Hematopoietic multipotent progenitor cell treated with erythropoietin and hydrocortisone succinate and interleukin-3 and kit ligand, for 6 days (in vitro differentiated cells): ENCODE measurements at regions not wholly inside any gene's neighbourhood (a gene's known extent, or its start where the extent isn't known, plus 50 kb on each side); places are given as distances from the start of the nearest gene placed in this dataset.
"Not testable (repeated sequence)": the region's sequence is repeated elsewhere in the genome, so short reads cannot be mapped to it uniquely, and the experiment has no call there.

ENCODE experiments used
- DNase-seq: peaks from one replicate; pipeline ENCODE4 v3.0.0-alpha.2; 2015

DNA sequence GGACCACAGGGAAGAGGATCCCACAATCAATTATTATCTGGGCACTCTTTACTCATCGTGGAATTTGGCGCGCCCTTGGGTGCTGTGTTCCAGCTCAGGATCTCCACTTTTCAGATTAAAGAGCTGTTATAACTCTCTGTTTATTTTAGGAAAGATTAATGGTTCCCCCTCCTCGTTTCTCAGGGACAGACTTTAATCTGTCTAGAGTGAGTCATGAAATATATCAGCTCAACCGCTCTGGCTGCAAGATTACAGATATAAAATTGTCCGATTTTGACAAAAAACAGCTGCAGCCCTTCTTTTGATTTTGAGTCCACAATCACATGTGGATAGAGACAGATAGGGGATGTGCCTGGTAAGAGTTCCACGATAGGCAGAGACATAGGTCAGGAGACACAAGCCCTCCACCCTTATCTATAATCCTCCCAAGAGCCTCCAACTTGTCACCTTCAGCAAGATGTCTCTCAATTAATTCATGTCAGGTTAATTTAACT lies 77.6 kb upstream of the ANKRD55 start:
- peak; percentile 90 for DNase-seq

DNA sequence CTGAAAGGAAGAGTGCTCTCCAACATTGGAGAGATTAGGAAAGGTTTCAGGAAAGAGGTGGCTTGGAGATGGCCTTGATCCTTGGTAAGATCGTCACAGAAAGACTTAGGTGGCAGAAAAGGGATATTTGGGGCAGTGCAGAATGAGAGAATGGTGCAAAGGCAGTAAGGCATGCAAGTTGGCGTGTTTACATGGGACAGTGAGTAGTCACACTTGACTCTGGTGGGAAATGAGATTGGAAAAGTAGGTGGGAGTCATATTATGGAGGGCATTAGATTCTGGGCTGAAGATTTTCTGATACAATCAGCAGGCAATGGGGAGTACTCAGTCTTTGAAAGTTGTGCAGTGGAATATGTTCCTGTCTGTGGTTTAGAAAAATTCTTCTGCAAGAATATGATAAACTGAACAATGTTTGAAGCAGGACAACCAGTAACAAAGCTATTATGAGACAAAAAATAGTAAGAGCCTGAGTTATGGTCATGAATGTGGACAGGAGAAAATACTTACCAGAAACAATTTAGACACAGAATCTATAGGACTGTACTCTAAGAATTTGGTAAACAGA lies 76.2 kb upstream of the ANKRD55 start:
- DNase-seq: peak; percentile 74

DNA sequence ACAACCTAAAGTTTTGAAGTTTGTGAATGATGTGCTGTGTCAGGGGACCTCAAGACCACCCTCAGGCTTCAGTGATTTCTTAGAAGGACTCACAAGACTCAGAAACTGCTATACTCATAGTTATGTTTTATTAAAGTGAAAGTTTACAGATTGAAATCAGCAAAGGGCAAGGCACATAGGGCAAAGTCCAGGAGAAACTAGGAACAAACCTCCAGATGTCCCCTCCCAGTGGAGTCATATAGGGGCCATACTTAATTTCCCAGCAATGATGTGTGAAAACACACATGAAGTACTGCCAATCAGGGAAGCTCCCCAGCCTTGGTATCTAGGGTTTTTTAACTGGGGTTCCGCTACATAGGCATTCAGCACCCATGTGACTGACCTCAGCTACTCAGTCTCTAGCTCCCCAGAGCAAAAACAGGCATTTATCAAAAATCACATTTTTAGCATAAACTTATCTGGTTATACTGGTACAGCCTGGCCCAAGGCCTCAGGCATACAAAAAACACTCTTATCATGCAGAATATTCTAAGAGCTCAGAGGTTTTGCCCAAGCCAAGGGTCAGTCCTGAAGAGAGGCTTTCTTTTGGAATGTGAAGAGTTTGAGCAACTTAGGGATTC lies 74.7 kb upstream of the ANKRD55 start:
- peak; percentile 44 for DNase-seq

DNA sequence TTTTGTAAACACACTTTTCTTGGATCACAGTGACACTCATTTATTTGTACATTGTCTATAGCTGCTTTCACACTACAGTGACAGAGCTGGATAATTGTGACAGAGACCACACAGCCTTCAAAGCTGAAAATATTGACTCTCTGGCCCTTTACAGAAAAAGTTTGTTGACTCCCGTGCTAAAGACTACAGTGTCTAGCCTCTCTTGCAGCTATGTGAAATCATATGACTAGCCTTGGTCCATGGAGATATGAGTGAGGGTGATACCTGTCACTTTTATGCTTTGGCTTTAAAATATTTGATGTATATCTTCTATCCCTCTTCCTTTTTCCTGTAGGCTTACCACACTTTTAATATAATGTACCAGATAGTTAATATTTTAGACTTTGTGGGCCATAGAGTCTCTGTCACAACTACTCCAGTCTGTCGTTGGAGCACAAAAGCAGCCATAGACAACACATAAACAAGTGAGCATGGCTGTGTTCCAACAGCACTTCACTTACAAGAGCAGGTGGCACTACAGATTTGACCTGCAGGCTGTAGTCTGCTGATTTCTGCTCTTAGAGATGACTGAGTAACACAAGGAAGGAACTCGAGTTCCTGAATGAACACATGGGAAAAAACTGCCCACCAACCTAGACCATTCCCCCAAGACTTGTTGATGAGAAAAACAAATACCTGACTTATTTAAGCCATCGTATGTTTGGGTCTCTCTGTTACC lies 73.5 kb upstream of the ANKRD55 start:
- DNase-seq: no peak

DNA sequence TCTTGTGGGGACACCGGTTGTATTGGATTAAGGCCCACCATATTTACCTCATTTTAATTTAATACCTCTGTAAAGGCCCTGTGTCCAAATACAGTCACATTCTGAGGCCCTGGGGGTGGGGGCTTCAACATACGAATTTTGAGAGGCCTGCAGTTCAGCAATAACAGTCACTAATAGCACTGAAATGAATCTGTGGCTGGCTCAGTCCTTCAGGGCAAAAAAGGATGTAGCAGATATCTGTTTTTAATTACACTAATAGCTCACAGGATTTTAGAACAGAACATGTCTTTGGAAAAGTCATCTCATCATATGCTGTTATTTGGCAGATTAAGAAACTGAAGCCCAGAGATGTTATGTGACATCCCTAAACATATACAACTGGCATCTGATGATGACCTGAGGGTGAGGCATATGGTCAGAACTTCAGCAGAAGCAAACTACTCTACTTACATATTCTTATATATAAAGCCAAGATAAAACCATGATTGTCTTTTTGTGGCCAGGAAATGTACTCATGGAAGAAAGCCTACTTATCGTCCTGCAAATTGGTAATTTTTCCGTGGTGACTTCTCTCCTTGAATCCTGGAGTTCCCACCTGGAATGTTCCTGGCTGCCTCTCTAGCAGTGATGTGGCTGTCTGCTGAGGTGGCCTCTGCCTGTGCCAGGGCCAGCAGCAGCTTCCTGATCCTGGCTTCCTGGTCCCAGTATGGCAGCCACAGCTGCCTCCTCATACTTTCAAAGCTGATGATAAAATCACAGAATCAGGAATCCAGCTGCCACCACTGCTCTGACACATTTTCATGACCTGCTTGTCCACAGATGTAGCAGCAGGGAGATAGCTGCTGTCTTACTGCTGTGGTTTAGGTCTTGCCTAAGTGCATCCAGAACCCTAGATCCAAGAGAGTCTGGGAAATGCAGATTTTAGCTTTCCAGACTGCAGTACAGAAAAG lies 72.1 kb upstream of the ANKRD55 start:
- no peak for DNase-seq

DNA sequence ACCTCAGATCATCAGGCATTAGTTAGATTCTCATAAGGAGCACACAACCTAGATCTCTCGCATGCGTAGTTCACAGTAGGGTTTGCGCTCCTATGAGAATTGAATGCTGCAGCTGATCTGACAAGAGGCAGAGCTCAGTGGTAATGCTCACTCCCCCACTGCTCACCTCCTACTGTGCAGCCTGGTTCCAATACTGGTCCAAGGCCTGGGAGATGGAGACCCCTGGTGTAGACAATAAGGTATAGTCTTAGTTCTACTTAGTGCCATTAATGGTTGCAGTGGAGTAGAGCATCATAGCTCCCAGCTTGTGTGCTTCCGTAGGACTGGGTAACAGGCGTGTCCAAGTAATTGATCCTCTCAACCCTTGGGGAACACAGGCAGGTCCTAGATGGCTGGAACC lies 70.4 kb upstream of the ANKRD55 start:
- peak; percentile 53 for DNase-seq

DNA sequence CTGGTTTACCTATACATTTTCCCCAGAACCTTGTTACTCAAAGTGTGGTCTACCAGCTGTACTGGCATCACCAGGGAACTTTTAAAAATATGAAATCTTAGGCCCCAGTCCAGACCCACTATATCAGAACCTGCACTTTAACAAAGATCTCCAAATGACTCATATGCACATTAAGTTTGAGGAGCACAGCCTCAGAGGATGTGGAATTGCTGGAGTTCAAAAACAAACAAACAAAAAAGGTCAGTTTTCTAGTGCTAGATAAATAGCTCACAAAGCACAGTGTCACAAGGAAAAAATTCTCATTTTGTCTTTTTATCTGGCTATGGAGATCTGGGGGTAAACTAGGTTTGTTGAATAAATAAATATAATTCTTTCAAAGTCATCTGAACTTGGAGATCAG lies 68.9 kb upstream of the ANKRD55 start:
- no peak for DNase-seq

DNA sequence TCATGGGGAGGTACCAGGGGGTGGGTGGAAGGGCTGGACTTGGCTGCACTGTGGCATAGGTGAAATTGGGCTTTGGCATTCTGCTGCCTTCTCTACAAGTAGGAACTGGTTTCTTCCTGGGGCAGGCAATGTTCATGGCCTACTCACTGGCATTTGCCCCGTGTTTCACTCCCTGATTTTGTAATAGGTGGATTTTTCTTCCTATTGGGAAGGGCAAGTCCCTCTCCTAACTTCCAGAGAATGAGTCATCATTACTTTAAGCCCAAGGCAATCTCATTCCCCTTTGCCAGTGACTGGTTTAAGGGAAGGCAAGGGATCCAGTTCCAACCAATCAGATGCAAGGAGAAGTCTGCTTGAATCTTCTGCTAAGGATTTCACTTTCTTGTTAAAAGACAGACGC lies 67.9 kb upstream of the ANKRD55 start:
- no peak for DNase-seq

DNA sequence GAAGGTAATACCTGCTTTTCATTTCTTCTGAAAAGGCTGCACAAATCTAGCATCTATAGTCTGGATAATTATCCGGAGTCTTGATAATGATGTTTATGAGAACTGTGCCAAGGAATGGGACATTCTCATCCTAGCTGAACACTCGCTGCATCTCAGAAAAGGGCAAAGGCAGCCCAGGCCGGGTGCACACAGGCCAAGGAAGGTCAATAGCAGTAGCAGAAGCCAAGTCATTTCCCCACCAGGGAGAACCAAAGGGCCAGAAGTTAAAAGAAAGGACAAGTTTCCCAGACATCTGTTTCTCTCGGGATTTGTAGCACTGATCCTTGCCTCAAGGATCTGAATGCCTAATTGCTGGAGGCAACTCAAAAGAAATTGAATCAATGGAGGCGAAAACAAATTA lies 66.1 kb upstream of the ANKRD55 start:
- DNase-seq: no peak

DNA sequence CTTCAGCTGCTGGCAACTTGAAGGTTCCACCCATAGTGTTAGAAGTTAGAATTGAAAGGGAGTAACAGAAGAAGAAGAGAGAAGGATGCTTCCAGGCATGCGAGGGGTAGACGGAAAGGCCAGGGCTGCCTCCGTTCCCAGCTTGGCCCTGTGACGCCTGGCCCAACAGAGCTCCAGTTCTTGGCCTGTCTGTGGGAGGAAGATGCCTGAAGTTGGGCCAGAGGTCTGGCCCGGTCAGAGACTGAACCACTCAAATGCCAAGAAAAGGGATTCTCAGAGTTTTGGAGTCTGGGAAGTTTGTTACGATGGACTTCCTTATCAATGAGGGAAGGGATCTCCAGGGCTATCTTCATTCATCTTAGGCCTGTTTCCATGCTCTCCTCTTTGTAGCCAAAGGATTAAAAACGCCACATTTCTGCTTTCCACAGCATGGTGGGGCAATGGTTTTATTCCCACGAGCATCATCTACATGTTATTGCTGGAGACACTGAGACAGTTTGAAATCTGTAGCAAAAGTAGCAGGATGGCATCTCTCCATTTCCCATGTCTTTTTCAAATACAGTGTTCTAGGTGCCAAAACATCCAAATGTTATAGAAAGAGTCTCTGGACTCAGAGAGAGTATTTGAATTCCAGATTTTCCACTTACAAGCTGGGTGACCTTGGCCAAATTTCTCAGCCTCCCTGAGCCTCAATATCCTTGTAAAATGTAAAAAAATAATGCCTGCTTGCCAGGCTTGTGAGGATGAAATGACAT lies 65.4 kb upstream of the ANKRD55 start:
- no peak for DNase-seq

DNA sequence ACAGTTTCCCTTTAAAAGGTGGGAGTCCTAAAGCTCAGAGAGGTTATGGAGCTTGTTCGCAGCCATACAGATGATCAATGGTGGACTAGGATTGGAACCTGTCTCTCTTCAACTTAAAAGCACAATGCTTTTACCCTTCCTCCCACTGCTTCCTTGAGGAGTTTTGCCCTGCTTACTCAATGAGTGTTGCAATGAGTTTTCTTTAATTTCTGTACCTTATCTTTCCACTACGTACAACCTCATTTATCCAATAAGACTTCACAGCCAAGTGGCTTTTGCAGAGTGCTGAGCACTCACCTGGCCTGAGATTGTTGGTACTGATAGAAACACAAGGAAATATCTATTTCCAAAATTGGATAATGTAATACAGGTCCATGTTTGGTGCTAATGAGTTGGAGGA lies 64.7 kb upstream of the ANKRD55 start:
- no peak for DNase-seq

DNA sequence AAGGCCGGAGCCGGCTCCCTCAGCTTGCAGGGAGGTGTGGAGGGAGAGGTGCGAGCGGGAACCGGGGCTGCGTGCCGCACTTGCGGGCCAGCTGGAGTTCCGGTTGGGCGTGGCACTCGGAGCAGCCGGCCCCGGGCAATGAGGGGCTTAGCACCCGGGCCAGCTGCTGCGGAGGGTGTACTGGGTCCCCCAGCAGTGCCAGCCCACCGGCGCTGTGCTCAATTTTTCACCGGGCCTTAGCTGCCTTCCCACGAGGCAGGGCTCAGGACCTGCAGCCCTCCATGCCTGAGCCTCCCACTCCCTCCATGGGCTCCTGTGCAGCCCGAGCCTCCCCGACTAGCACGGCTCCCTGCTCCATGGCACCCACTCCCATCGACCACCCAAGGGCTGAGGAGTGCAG lies 62.2 kb upstream of the ANKRD55 start:
- not testable (repeated sequence) for DNase-seq

DNA sequence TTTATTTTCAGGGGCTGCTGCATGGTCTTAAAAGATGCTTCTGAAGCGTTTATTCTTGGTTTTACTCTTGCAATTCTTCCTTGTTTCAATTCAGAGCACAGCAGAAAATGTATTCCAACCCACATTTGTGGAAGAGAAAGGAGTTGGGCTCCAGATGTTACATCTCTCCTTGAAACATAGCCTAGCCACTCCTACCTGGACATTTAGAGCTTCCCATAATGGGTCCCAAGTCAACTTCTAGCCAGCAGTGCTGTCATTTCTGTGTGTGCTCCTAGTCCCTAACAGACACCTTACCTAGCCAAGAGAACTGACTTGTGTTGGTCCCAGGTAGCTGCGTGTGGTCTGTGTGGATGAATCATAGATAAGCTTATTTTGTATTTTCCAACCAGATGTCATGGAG lies 61.2 kb upstream of the ANKRD55 start:
- no peak for DNase-seq

DNA sequence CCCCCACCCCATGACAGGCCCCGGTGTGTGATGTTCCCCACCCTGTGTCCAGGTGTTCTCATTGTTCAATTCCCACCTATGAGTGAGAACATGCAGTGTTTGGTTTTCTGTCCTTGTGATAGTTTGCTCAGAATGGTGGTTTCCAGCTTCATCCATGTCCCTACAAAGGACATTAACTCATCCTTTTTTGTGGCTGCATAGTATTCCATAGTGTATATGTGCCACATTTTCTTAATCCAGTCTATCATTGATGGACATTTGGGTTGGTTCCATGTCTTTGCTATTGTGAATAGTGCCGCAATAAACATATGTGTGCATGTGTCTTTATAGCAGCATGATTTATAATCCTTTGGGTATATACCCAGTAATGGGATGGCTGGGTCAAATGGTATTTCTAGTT lies 59.7 kb upstream of the ANKRD55 start:
- DNase-seq: not testable (repeated sequence)

DNA sequence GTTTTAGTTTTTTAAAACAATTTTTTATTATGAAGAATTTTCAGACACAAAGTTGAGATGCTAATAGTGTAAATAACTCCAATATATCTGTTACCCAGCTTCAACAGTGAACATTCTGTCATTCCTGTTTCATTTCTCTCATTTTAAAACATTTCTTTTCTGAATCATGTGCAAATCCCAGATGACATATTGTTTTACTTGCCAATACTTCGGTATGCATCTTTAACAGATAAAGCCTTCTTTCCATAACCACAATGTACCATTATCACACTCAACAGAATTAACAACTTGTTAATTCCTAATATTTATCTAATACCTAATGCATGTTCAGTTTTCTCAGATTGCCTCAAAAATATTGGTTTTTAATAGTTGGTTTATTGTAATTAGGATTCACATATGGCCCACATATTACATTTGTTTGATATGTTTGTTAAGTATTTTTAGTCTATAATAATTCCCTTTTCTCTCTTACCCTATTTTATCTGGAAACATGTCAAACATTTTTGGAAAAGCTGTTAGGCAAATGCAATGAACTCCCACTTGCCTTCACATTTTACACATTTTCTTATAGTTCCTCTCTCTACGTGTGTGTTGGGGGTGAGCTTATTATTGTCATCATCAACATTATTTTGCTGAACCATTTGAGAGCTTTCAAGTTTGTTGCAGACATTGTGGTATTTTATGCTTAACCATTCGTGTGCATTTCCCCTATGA lies 58.7 kb upstream of the ANKRD55 start:
- DNase-seq: peak; percentile 27

DNA sequence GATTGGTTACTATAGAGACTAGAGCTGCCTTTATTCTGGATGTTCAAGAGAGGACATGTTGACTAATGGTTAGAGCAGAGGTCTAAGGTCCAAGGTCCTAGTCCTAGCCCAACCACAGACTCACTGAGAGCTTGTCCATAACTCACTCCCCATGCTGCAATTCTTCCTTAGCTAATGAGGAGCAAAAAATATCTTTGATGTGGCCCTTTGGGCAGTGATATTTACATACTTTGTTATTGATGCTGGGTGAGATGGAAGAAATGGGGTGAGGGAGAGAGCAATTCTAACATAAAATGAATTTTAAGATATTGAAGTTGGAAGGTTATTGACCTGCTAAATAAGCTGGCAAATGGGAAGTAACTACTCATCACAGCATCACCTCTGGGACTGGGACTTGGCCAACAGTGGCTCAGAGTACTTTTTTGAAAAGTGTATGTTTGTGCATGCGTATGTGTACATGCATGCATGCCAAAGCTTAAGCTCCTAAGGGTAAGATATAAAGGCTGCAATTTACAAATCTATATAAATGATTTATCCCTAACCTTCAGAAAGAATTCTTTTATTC lies 58.0 kb upstream of the ANKRD55 start:
- no peak for DNase-seq

DNA sequence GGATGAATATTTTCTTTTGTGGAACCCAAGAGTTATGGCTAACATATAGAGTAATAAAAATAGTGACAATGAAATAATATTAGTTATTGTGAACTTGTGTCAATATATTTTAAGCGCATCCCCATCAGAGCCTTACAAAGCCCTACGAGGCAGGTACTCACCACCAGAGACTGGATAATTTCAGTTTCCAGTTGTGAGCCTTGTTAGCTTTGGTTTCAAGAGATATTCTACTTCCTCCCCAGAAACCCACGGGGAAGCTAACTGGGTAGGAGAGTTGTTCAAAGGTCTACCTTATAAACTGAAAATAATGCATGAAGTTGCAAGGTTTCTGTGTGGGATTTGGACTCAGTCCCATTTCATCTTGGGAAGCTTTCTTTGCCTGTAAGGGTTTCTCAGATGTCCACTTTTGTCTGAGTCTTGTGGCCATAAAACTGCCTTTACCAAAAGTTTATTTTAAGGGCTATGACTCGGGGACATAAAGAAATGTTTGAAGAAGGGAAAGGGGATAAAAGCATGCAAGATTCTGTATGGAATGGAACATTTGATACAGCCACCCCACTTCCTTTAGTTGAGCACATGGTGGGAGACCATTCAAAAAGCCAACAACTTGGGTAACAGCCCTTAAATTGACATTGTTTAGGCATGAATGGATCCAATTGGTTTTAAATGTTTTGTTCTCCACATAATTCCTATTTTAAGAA lies 57.4 kb upstream of the ANKRD55 start:
- no peak for DNase-seq

DNA sequence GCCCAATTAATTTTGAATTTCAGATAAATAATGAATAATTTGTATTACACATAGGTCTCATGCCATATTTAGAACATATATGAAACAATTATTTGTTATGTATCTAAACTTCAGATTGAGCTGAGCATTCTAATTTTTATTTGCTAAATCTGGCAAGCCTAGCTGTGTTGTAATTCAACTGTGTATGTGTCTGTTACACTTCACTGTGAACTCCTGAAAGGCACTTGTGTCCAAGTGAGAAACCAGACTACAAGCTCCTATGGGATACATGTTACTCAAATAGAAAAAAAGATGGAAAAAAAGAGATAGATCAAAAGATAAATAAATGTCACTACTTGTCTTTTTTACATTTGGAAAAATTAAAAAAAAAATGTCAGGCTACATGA lies 56.5 kb upstream of the ANKRD55 start:
- DNase-seq: no peak

DNA sequence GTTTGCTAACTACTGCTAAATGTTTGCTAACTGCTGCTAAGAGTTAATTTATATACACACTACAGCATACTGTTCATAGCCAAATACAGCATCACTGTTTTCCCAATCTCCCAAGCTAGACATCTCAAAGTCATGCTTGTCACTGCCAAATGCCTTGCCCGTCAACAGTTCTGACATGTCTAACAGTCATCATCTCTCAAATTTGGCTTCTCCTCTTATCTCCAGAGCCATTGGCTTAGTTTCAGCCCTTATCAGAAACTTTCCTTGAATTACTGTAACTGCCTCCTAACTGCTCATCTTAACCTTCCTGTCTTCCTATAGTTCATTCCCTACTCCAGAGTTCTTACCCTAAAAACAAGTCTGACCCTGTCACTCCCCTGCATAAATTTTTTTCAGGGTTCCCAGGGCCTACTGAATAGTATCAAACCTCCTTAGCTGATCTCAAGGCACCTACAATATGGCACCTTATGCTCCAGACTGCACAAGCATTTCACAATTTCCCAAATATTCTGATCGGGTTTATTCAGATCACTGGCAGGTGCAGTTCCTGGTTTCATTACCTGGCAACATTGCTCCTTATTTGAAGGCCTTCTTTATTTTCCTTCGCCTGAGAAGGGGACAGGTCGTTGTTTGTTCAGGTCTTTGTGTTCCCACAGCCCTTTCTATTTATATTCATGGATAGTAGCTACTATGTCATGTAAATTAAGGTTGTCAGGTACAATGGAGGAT lies 55.9 kb upstream of the ANKRD55 start:
- peak; percentile 82 for DNase-seq
